GM18519 (cell line): ENCODE measurements at regions not wholly inside any gene's neighbourhood (a gene's known extent, or its start where the extent isn't known, plus 50 kb on each side); places are given as distances from the start of the nearest gene placed in this dataset.

Experiments
- ATAC-seq: cut with Tn5 transposase; IDR thresholded peaks from one replicate; pipeline ENCODE4 v1.9.1; 2021; ENCODE audit warnings: mild to moderate bottlenecking, moderate library complexity; ENCODE audit not compliant: unreplicated experiment, low FRiP score

- ATAC-seq, result no peak
Observed at GRCh38 chr18:78126536-78126935, 853.1 kb upstream of the SALL3 start.

GRCh38 chr18:78127041-78127440 lies 852.6 kb upstream of the SALL3 start:
- ATAC-seq, result no peak

GRCh38 chr18:78128004-78128403 lies 851.6 kb upstream of the SALL3 start:
- no peak for ATAC-seq

GRCh38 chr18:78129260-78129659 lies 850.4 kb upstream of the SALL3 start:
- no peak for ATAC-seq

- no peak for ATAC-seq
Observed at GRCh38 chr18:78130232-78131195, 849.1 kb upstream of the SALL3 start.

- no peak for ATAC-seq
Observed at GRCh38 chr18:78133729-78134128, 845.9 kb upstream of the SALL3 start.

- no peak for ATAC-seq
Observed at GRCh38 chr18:78136986-78137385, 842.6 kb upstream of the SALL3 start.

- no peak for ATAC-seq
Observed at GRCh38 chr18:78138983-78139496, 840.6 kb upstream of the SALL3 start.

- ATAC-seq, result no peak
Observed at GRCh38 chr18:78140294-78140693, 839.3 kb upstream of the SALL3 start.

- ATAC-seq, result no peak
Observed at GRCh38 chr18:78144669-78145068, 834.9 kb upstream of the SALL3 start.

GRCh38 chr18:78145096-78145495 lies 834.5 kb upstream of the SALL3 start:
- no peak for ATAC-seq

- ATAC-seq, result no peak
Observed at GRCh38 chr18:78146136-78147085, 833.2 kb upstream of the SALL3 start.

GRCh38 chr18:78150590-78150989 lies 829.0 kb upstream of the SALL3 start:
- no peak for ATAC-seq

- no peak for ATAC-seq
Observed at GRCh38 chr18:78151234-78151633, 828.4 kb upstream of the SALL3 start.

GRCh38 chr18:78151948-78152725 lies 827.5 kb upstream of the SALL3 start:
- ATAC-seq, result no peak

- ATAC-seq, result no peak
Observed at GRCh38 chr18:78153362-78153761, 826.3 kb upstream of the SALL3 start.

- ATAC-seq, result no peak
Observed at GRCh38 chr18:78154444-78154843, 825.2 kb upstream of the SALL3 start.

GRCh38 chr18:78154853-78155252 lies 824.8 kb upstream of the SALL3 start:
- ATAC-seq, result no peak

GRCh38 chr18:78156466-78156865 lies 823.2 kb upstream of the SALL3 start:
- no peak for ATAC-seq

- no peak for ATAC-seq
Observed at GRCh38 chr18:78158943-78159342, 820.7 kb upstream of the SALL3 start.
